OCI-LY1 (cell line): ENCODE measurements at regions not wholly inside any gene's neighbourhood (a gene's known extent, or its start where the extent isn't known, plus 50 kb on each side); places are given as distances from the start of the nearest gene placed in this dataset.

Experiments
- EZH2 ChIP-seq: fragments of 200-600 bp; sonication (generic), shearing (Covaris generic); IDR thresholded peaks from 2 replicates; pipeline ENCODE4 v1.8.0; 2017; ENCODE audit warnings: borderline replicate concordance, mixed run types, mild to moderate bottlenecking, antibody characterized with exemption, low read length, moderate library complexity, mixed read lengths
- TF ChIP-seq, protein P1 (sequence below): fragments of 200-600 bp; sonication (generic), shearing (Covaris generic); IDR thresholded peaks from 2 replicates; pipeline ENCODE4 v1.5.1; 2017; ENCODE audit warnings: mild to moderate bottlenecking, antibody characterized with exemption, low read length, moderate library complexity, mixed read lengths

- TF ChIP-seq, protein P1, sequence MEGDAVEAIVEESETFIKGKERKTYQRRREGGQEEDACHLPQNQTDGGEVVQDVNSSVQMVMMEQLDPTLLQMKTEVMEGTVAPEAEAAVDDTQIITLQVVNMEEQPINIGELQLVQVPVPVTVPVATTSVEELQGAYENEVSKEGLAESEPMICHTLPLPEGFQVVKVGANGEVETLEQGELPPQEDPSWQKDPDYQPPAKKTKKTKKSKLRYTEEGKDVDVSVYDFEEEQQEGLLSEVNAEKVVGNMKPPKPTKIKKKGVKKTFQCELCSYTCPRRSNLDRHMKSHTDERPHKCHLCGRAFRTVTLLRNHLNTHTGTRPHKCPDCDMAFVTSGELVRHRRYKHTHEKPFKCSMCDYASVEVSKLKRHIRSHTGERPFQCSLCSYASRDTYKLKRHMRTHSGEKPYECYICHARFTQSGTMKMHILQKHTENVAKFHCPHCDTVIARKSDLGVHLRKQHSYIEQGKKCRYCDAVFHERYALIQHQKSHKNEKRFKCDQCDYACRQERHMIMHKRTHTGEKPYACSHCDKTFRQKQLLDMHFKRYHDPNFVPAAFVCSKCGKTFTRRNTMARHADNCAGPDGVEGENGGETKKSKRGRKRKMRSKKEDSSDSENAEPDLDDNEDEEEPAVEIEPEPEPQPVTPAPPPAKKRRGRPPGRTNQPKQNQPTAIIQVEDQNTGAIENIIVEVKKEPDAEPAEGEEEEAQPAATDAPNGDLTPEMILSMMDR: no peak
- no peak for TF ChIP-seq EZH2
These were observed 647.4 kb downstream of the USP25 start for GRCh38 chr21:16377120-16377658.
